ENCODE measurements at regions not wholly inside any gene's neighbourhood (a gene's known extent, or its start where the extent isn't known, plus 50 kb on each side); places are given as distances from the start of the nearest gene placed in this dataset.

- no peak for TF ChIP-seq TAF1 (IDR thresholded peaks at IDR 0.05; ENCODE audit: borderline replicate concordance, low read depth, low read length)
- TF ChIP-seq POLR2AphosphoS5 (IDR thresholded peaks at IDR 0.05; ENCODE audit: low read depth, low read length): no peak
Observed at GRCh38 chr13:72005455-72005854, 138.5 kb upstream of the DACH1 start.
